Hepatocyte (in vitro differentiated cells): ENCODE measurements at regions not wholly inside any gene's neighbourhood (a gene's known extent, or its start where the extent isn't known, plus 50 kb on each side); places are given as distances from the start of the nearest gene placed in this dataset.

ENCODE experiments used
- CTCF ChIP-seq: fragments of 200-600 bp; sonication (generic); IDR thresholded peaks from 2 replicates; pipeline ENCODE4 v1.5.1; 2016; ENCODE audit warnings: antibody characterized with exemption, mild to moderate bottlenecking; ENCODE audit not compliant: poor library complexity
- EZH2phosphoT487 ChIP-seq: fragments of 200-600 bp; sonication (generic); IDR thresholded peaks from one replicate; pipeline ENCODE4 v1.6.1; 2018; ENCODE audit warnings: antibody characterized with exemption, mild to moderate bottlenecking, low read depth, moderate library complexity; ENCODE audit not compliant: unreplicated experiment, severe bottlenecking

GRCh38 chr2:18784245-18784644 is 194.9 kb upstream of the NT5C1B start:
- TF ChIP-seq CTCF (no peak), EZH2phosphoT487 (no peak)
